ENCODE measurements at regions not wholly inside any gene's neighbourhood (a gene's known extent, or its start where the extent isn't known, plus 50 kb on each side); places are given as distances from the start of the nearest gene placed in this dataset.
"Not testable (repeated sequence)": the region's sequence is repeated elsewhere in the genome, so short reads cannot be mapped to it uniquely, and the experiment has no call there.

DNA sequence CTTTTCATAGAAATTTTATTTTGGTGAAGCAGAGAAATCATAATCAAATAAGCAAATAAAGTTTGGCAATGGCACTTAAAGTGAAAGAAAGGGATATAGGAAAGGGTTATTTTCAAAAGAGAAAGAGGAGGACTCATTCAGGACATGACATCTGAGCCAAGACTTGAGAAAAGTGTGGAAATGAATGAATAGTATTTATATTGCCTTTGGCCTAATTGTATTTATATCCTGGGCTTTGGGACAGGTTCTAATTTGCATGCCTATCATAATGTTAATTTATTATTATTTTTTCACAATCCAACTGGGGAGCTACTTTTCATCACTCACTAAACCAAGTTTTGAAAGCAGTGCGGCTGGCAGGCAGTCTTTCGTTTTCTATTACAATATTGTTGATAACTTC lies 376.8 kb downstream of the HGF start:
- 82 to 87% (median 85%) methylated on average over 2 of the region's 2 CpGs for WGBS, 4 donors
- intact Hi-C loops (cut with DNase I): no loop called here
- Histone ChIP-seq H3K9me3 (replicated peaks in 1 of 3) (no peaks in the 10 kb centered on the region), H3K36me3 (replicated peaks in 1 of 2) (no peaks in the 10 kb centered on the region), H3K27ac (no peak overlapping the region), H3K4me1 (replicated peaks in 1 of 2) (no peaks in the 10 kb centered on the region), H3K4me3 (no peak overlapping the region), H3K27me3 (no peaks in the 10 kb centered on the region)
- TF ChIP-seq, protein P1, sequence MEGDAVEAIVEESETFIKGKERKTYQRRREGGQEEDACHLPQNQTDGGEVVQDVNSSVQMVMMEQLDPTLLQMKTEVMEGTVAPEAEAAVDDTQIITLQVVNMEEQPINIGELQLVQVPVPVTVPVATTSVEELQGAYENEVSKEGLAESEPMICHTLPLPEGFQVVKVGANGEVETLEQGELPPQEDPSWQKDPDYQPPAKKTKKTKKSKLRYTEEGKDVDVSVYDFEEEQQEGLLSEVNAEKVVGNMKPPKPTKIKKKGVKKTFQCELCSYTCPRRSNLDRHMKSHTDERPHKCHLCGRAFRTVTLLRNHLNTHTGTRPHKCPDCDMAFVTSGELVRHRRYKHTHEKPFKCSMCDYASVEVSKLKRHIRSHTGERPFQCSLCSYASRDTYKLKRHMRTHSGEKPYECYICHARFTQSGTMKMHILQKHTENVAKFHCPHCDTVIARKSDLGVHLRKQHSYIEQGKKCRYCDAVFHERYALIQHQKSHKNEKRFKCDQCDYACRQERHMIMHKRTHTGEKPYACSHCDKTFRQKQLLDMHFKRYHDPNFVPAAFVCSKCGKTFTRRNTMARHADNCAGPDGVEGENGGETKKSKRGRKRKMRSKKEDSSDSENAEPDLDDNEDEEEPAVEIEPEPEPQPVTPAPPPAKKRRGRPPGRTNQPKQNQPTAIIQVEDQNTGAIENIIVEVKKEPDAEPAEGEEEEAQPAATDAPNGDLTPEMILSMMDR (IDR thresholded peaks at IDR 0.05): no peak
- TF ChIP-seq POLR2A (IDR thresholded peaks at IDR 0.05): no peak
- no peak for DNase-seq

DNA sequence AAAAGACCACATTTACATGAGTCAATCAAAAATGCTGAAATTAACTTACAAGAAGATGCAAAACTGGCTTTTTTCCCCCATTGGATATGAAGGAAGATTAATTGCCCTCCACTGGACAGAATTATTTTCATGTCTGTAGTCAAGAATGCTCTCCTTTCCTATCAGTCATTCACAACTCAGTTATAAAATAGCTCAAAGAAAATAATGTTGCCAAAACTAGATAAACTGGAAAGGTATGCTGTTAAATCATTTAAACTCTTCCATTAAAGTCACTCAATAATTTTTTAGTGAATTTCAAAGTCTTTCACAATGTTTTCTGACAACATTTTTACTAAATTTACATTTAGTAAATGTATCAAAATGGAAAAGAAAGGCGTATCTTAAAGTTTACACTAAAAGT lies 384.5 kb downstream of the HGF start:
- Histone ChIP-seq H3K36me3 (replicated peaks in 1 of 2) (no peaks in the 10 kb centered on the region), H3K9me3 (replicated peaks in 1 of 3) (no peaks in the 10 kb centered on the region), H3K27ac (no peak overlapping the region), H3K4me3 (no peak overlapping the region), H3K27me3 (no peaks in the 10 kb centered on the region), H3K4me1 (replicated peaks in 1 of 2) (no peaks in the 10 kb centered on the region)
- TF ChIP-seq POLR2A (IDR thresholded peaks at IDR 0.05): no peak
- TF ChIP-seq, protein P1 (IDR thresholded peaks at IDR 0.05): no peak
- DNase-seq: no peak
- WGBS, 4 donors: 76 to 88% (median 80%) methylated on average over 1 of the region's 1 CpG
- intact Hi-C loops (cut with DNase I): no loop called here

DNA sequence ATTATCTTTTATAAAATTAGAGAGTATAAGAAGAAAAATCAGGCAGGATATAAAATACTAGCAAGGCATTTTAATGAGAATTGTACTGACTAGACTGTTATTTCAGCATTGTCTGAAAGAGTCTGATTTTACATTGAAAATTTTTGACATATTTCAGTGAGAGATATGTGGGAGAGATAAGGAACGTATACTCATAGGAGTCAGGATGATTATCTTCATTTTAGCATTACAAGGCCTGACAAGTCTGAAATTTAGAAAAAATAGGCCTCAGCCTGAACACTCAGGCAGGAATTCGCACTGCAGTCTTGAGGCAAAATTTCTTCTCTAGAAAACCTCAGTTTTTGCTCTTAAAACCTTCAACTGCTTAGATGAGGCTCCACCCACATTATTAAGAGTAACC lies 386.0 kb downstream of the HGF start:
- DNase-seq: no peak
- H3K36me3 ChIP-seq (replicated peaks in 1 of 2): no peaks in the 10 kb centered on the region
- WGBS, 4 donors: 63 to 75% (median 71%) methylated on average over 2 of the region's 2 CpGs
- no peak overlapping the region for H3K27ac ChIP-seq
- intact Hi-C loops (cut with DNase I): no loop called here
- H3K4me1 ChIP-seq (replicated peaks in 1 of 2): no peaks in the 10 kb centered on the region
- no peaks in the 10 kb centered on the region for H3K9me3 ChIP-seq (replicated peaks in 1 of 3)
- TF ChIP-seq, protein P1 (IDR thresholded peaks at IDR 0.05): no peak
- no peak for TF ChIP-seq POLR2A (IDR thresholded peaks at IDR 0.05)
- no peaks in the 10 kb centered on the region for H3K27me3 ChIP-seq
- H3K4me3 ChIP-seq: no peak overlapping the region

DNA sequence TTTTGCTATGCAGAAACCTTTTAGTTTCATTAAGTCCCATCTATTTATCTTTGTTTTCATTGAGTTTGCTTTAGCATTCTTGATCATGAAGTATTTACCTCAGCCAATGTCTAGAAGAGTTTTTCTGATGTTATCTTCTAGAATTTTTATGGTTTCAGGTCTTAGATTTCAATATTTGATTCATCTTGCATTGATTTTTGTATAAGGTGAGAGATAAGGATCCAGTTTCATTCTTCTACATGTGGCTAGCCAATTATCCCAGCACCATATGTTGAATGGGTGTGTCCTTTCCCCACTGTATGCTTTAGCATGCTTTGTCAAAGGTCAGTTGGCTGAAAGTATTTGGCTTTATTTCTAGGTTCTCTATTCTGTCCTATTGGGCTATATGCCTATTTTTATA lies 395.2 kb downstream of the HGF start:
- H3K36me3 ChIP-seq (replicated peaks in 1 of 2); H3K4me1 ChIP-seq (replicated peaks in 1 of 2); H3K9me3 ChIP-seq (replicated peaks in 1 of 3); H3K27me3 ChIP-seq; DNase-seq; H3K27ac ChIP-seq; H3K4me3 ChIP-seq; intact Hi-C loops (cut with DNase I): not testable (repeated sequence)

DNA sequence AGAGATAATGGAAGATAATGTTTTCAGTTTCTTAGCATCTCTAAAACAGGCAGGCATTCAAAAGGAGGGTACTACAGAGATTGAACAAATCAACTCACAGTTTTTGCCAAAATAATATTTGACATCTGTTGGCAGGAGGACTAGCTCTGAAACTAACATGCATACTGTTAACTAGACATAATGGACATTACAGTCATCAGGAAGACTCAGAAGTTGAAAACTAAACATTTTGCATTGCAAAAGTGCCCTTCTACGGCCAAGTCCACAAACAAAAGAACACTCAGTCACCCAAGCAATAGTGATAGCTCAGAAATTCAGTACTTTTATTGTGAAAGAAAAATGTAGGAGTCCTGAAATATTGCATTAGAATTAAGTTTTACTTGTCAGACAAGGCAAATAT lies 399.0 kb downstream of the HGF start:
- H3K27me3 ChIP-seq: no peaks in the 10 kb centered on the region
- H3K9me3 ChIP-seq (replicated peaks in 1 of 3): no peaks in the 10 kb centered on the region
- no peak overlapping the region for H3K27ac ChIP-seq
- intact Hi-C loops (cut with DNase I): no loop called here
- TF ChIP-seq, protein P1 (IDR thresholded peaks at IDR 0.05): no peak
- TF ChIP-seq POLR2A (IDR thresholded peaks at IDR 0.05): no peak
- H3K4me3 ChIP-seq: no peak overlapping the region
- no peak for DNase-seq
- no peaks in the 10 kb centered on the region for H3K4me1 ChIP-seq (replicated peaks in 1 of 2)
- 72 to 88% (median 76%) methylated on average over 1 of the region's 1 CpG for WGBS, 4 donors
- no peaks in the 10 kb centered on the region for H3K36me3 ChIP-seq (replicated peaks in 1 of 2)

Measured in adrenal gland (tissue), 9 donors.